Stimulated activated CD4-positive, alpha-beta T cell treated with anti-CD3 and anti-CD28 coated beads, Interleukin-12 subunit alpha, Interleukin-12 subunit beta, amount 100 ng/mL, for 4 hours (primary cell): ENCODE measurements at regions not wholly inside any gene's neighbourhood (a gene's known extent, or its start where the extent isn't known, plus 50 kb on each side); places are given as distances from the start of the nearest gene placed in this dataset.
A peak's percentile ranks its signal among the peaks of the same experiment; 100 is the strongest.

ENCODE experiments used
- DNase-seq: peaks from one replicate; pipeline ENCODE4 v3.0.0-alpha.2; 2020

GRCh38 chr18:5091741-5092140, 105.3 kb downstream of the AKAIN1 start:
- DNase-seq = no peak

- no peak for DNase-seq
Measured at GRCh38 chr18:5075297-5075696, 121.8 kb downstream of the AKAIN1 start.

DNA sequence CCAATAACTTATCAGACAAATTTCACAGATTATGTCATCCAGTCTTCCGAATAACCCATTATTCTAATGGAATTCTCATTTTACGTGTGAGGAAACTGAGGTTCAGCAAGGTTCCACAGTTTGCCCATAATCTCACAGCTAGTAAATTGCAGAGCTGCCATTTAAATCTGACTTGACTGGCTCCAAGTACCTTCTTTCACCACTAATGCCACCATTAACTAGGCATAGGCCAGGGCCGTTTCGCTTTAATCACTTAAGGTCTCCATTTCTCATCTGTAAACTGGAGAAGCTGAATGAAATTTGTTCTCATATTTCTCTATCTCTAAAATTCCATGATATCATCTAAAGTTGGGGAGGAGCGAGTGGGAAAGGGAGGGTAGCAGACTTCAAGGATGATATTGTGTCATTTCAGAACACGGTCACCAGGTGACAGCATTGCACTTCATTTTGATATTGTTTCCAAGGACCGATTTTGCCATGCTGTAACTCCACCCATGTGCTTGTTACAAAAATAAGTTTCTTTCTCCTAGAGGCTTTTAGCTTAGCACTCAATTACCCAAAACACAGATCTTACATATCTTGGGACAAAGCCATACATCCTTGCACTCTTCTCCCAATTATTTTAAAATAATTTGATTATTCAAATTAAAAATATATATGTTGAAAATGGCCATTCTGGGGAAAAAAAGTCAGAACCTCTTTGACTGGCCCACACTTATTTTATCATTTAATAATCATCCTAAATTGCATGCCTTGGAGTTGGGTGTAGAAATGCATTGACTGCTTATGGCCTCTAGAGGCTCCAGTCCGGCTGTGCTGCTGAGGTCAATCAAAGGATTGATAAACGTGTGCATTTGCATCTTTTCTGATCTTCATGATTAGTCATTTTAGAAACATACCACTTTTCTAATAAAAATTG, 123.8 kb downstream of the AKAIN1 start:
- DNase-seq = no peak

DNA sequence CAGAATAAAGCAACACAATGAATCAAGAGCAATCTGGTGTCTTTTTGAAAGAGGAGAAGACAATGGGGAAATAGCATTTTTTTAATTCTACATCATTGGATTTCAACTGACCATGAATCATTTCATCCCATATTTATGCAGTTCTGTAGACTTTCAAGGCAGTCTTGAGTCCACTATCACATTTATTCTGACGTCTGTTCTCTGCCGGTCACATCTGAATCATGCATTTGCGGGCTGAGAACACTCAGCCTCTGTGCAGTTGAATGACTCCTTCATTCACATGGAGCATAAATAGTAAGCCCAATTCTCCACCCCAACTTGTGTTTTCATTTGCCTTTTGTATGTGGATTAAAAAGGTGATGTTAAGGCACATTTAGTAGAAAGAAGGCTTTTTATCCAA, 128.2 kb downstream of the AKAIN1 start:
- no peak for DNase-seq

DNA sequence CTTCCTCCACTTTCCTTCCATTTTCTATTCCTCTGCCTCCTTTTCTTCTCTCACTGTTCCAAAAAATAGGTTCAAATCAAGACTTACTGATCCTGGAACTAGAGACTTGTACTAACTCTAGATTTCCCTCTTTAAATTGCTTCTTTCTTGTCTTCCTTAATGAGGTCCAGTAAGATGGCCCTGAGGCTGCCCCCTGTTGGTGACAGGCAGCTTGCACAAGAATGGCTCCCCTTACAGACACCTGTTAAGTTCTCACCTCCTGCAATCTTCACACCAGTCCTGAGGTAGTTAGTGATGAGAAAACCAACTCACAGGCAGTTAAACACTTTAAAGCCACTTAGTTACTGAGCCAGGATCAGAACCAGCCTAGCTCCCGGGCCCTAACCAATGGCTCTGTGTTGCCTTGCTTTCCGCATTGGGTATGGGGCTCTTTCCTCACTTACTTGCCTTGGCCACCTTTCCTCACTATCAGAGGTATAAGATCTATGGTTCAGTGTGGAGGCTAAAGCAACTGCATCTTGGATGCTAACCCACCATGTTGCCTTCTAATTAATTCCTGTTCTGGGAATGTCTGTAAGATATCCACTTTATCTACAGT, 130.6 kb downstream of the AKAIN1 start:
- no peak for DNase-seq

- no peak for DNase-seq
Measured at GRCh38 chr18:5065615-5066014, 131.4 kb downstream of the AKAIN1 start.

- no peak for DNase-seq
Measured at GRCh38 chr18:5064841-5065370, 132.2 kb downstream of the AKAIN1 start.

DNA sequence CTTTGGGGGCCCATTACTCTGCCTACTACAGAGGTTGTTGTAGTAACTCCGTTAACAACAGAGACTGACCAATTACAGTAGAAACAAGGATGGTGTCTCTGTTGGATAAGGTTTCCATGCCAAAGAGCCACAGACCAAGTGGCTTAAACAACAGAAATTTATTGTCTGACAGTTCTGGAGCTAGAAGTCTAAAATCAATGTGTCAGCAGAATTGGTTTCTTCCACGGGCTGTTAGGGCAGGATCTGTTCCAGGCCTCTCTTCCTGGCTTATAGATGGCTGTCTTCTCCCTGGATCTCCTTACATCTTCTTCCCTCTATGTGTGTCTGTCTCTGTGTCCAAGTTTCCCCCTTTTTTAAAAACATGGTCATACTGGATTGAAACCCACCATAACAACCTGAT, 135.3 kb downstream of the AKAIN1 start:
- no peak for DNase-seq

GRCh38 chr18:5060543-5060942, 136.5 kb downstream of the AKAIN1 start:
- DNase-seq = no peak

- no peak for DNase-seq
Measured at GRCh38 chr18:5059696-5060032, 137.4 kb downstream of the AKAIN1 start.

DNA sequence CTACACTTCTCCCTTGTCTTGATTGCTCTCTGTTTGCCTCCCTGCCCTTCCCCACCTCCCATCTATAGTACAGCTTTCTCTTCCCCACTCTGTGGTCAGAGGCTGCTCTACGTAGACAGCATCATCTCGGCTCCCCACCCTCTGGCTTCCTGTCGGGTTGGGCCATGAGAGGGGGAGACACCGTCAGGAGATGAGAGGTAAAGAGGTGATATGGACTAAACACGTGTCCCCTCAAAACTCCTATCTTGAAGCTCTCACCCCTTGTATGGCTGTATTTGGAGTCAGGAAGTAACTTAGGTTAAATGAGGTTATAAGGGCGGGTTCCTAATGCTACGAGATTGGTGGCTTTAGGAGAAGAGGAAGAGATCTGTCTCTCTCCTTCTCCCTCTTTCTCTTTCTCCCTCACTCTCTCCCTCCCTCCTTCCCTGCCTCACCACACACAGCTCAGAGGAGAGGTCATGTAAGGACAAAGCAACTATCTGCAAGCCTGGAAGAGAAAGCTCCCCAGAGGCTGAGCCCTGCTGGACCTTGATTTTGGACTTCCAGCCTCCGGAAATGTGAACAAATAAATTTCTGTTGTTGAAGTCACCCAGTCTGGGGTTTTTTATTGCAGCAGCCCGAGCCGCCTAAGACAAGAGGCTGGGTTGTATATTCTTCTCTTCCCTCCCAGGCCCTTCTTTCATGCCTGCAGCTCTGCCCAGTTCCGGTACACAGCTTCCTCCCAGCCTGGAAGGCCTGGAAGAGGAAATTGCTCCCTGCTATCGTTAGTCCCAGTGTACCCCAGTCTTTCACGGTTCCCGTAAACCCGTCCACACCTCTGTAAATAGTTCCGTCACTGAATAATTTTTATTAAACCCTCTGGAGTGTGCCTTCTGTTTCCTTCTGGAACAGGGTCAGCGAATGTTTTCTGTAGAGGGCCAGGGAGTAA, 138.0 kb downstream of the AKAIN1 start:
- DNase-seq = peak; percentile 12

DNA sequence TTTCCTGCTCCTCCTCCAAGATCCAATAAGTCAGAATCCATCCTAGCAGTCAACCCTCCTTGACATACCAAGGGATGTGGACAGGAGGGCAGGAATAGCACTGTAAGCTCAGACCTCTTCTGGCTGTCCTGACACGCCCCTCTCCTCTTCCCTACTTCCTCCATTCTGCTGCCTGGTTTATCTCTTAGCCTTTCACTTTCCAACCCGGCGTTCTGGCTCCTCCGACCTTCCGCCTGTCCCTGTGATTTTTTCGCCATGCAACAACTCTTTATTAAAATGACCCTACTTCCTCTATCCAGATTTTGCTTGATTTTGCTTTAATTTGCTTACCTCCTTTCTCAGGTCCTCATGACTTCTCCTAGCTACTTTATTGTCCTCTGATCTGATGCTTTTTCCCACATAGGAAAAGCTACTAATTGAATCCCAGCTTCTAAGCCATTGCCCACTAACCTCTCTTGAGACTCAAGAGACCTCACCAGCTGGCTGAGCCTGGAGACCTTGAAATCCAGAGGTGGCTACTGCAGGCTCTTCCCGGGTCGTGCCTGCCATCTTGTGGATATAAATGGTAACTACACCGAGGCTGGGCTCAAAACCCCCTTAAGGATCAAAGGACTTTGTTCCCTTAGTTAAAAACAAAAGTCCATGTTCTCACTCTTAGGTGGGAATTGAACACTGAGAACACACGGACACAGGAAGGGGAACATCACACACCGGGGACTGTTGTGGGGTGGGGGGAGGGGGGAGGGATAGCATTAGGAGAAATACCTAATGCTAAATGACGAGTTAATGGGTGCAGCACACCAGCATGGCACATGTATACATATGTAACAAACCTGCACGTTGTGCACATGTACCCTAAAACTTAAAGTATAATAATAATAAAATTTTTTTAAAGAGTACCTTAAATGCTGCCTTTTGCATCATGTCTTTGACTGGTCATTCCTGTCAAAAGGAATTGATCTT, 139.4 kb downstream of the AKAIN1 start:
- peak; percentile 26 for DNase-seq

GRCh38 chr18:5052491-5052890, 144.6 kb downstream of the AKAIN1 start:
- DNase-seq = no peak

DNA sequence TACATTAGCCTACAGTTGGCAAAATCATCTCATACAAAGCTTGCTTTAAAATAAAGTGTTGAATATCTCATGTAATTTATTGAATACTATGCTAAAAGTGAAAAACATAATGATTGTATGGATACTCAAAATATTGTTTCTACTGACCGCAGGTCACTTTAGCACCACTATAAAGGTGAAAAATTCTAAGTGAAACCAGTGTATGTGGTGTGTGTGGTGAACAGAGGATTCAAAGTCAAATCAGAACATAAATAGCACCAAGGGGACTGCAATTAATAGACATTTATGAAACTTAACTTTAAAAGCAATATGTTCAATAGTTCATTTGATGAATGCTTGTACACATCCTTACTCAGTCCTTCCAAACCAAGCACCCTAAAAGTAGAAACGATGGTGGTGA, 145.8 kb downstream of the AKAIN1 start:
- DNase-seq = no peak

GRCh38 chr18:5049124-5049523, 147.9 kb downstream of the AKAIN1 start:
- DNase-seq = no peak

- no peak for DNase-seq
Measured at GRCh38 chr18:5040476-5040875, 156.6 kb downstream of the AKAIN1 start.

DNA sequence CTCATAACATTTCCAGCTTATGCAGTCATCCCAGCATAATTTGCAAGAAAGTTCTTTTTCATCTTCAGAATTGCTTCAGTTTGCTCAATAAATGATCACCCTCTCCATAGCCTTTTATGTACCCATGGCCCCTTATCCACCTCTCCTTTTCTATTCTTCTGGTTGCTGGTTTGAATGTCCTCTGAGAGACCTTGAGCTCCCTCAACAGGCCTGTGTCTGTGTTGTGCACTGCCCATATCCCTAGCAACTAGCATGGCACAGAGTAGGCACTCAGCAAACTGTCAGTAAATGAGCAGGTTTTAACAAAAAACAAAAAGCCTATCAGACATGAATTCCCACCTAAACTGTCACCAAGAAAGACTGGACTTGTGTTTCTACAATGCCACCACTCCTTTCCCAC, 160.5 kb downstream of the AKAIN1 start:
- no peak for DNase-seq

GRCh38 chr18:5031216-5031615, 165.8 kb downstream of the AKAIN1 start:
- DNase-seq = no peak

DNA sequence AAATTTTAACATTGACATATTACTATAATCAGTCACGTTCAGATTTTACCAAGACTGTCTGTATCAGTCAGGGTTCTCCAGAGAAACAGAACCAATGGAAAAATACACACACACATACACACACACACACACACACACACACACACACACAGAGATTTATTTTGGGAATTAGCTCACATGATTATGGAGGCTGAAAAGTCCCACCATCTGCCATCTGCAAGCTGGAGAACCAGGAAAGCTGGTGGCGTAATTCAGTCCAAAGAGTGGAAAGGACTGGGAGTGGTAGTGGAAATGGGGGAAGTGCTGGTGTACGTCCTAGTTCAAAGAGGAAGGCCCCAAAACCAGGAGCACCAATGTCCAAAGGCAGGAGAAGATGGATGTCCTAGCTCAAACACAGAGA, 166.4 kb downstream of the AKAIN1 start:
- no peak for DNase-seq

- DNase-seq = no peak
Measured at GRCh38 chr18:5029592-5029991, 167.5 kb downstream of the AKAIN1 start.

DNA sequence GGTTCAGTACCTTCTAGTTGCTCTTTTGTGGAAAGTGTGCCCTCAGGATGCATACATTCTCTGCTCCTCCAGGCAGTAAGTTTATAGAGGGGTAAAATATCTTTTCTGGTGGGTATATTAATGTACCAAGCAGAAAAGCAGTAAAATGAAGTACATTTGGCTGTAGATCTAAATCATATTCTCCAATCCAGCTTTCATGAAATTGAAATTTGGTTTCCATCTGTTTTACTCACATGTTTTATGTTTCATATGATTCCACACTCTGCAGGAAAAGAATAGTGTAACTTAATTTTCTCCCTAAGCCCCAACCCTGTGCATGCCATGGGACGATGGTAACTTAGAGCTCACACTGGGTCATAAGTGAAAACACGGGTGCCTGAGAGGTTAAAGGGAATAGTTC, 172.3 kb downstream of the AKAIN1 start:
- DNase-seq = no peak

DNA sequence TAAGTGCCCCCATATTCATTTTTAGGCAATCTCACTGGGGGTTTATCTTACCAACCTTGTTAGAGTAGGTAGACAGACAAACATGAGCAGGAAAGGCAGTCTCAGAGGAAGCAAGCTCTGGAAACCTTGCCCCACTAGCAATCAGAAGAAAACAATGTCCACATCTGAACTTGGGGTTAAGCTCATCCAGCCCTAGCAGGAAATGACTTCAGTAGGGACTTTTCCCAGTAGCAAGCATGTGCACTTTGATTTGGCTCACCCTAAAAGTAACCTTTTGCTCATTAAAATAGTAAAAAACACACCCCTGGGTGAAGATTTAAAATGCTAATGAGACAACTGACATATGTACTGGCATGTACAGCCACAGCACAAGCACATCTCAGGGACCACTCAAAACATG, 175.5 kb downstream of the AKAIN1 start:
- DNase-seq = no peak
